ENCODE measurements at regions not wholly inside any gene's neighbourhood (a gene's known extent, or its start where the extent isn't known, plus 50 kb on each side); places are given as distances from the start of the nearest gene placed in this dataset.

- Histone ChIP-seq H3K4me3 (ENCODE audit: insufficient read depth, low read depth, low read length) (no peak overlapping the region), H3K4me2 (ENCODE audit: low read length) (no peak overlapping the region), H3K79me2 (ENCODE audit: insufficient read depth, low read length) (no peaks in the 10 kb centered on the region), H4K20me1 (ENCODE audit: insufficient read depth, low read length) (no peaks in the 10 kb centered on the region), H3K27ac (ENCODE audit: low read depth, low read length) (no peak overlapping the region), H3K4me1 (ENCODE audit: insufficient read depth, low read length) (no peaks in the 10 kb centered on the region), H2AFZ (ENCODE audit: low read depth, low read length) (no peak overlapping the region), H3K36me3 (ENCODE audit: insufficient read depth, low read length) (no peaks in the 10 kb centered on the region), H3K9ac (ENCODE audit: low read length) (no peak overlapping the region), H3K9me3 (ENCODE audit: insufficient read depth, low read depth, low read length) (no peaks in the 10 kb centered on the region), H3K27me3 (ENCODE audit: insufficient read depth, low read length) (no peaks in the 10 kb centered on the region)
- Mint-ChIP-seq H3K27me3 (ENCODE audit: low read depth, unreplicated experiment) (peaks cover 56% of the 10 kb centered on the region), H3K9me3 (ENCODE audit: unreplicated experiment) (peaks cover 5% of the 10 kb centered on the region), H3K36me3 (ENCODE audit: low read depth, unreplicated experiment) (no peaks in the 10 kb centered on the region), H3K4me1 (ENCODE audit: low read depth, unreplicated experiment) (no peaks in the 10 kb centered on the region), H3K27ac (ENCODE audit: unreplicated experiment) (no peak overlapping the region), H3K4me3 (ENCODE audit: unreplicated experiment) (no peak overlapping the region)
- FAIRE-seq, result no peak
- TF ChIP-seq EZH2 (IDR thresholded peaks at IDR 0.05; ENCODE audit: insufficient read depth, low read length) (no peak), CTCF (IDR thresholded peaks at IDR 0.05; ENCODE audit: insufficient read depth, low read depth, low read length) (no peak)
- no peak for DNase-seq (ENCODE audit: low read depth)
Observed at GRCh38 chr16:9677301-9677653, 505.0 kb downstream of the GRIN2A start.

GRCh38 chr16:9679213-9679767 lies 502.9 kb downstream of the GRIN2A start:
- Histone ChIP-seq H3K4me2 (ENCODE audit: low read length) (no peak overlapping the region), H3K79me2 (ENCODE audit: insufficient read depth, low read length) (no peaks in the 10 kb centered on the region), H3K27ac (ENCODE audit: low read depth, low read length) (no peak overlapping the region), H3K4me3 (ENCODE audit: insufficient read depth, low read depth, low read length) (no peak overlapping the region), H3K9me3 (ENCODE audit: insufficient read depth, low read depth, low read length) (no peaks in the 10 kb centered on the region), H3K36me3 (ENCODE audit: insufficient read depth, low read length) (no peaks in the 10 kb centered on the region), H3K27me3 (ENCODE audit: insufficient read depth, low read length) (no peaks in the 10 kb centered on the region), H4K20me1 (ENCODE audit: insufficient read depth, low read length) (no peaks in the 10 kb centered on the region), H2AFZ (ENCODE audit: low read depth, low read length) (no peak overlapping the region), H3K4me1 (ENCODE audit: insufficient read depth, low read length) (no peaks in the 10 kb centered on the region), H3K9ac (ENCODE audit: low read length) (no peak overlapping the region)
- Mint-ChIP-seq H3K36me3 (ENCODE audit: low read depth, unreplicated experiment) (no peaks in the 10 kb centered on the region), H3K4me1 (ENCODE audit: low read depth, unreplicated experiment) (no peaks in the 10 kb centered on the region), H3K27ac (ENCODE audit: unreplicated experiment) (no peak overlapping the region), H3K4me3 (ENCODE audit: unreplicated experiment) (no peak overlapping the region), H3K27me3 (ENCODE audit: low read depth, unreplicated experiment) (peaks cover 63% of the 10 kb centered on the region), H3K9me3 (ENCODE audit: unreplicated experiment) (peaks cover 8% of the 10 kb centered on the region)
- DNase-seq (ENCODE audit: low read depth) (no peak), FAIRE-seq (no peak)
- TF ChIP-seq CTCF (IDR thresholded peaks at IDR 0.05; ENCODE audit: insufficient read depth, low read depth, low read length), result no peak
- no peak for TF ChIP-seq EZH2 (IDR thresholded peaks at IDR 0.05; ENCODE audit: insufficient read depth, low read length)

GRCh38 chr16:9680019-9680655 lies 502.1 kb downstream of the GRIN2A start:
- Histone ChIP-seq H3K4me1 (ENCODE audit: insufficient read depth, low read length) (no peaks in the 10 kb centered on the region), H2AFZ (ENCODE audit: low read depth, low read length) (no peak overlapping the region), H3K79me2 (ENCODE audit: insufficient read depth, low read length) (no peaks in the 10 kb centered on the region), H3K36me3 (ENCODE audit: insufficient read depth, low read length) (no peaks in the 10 kb centered on the region), H3K4me3 (ENCODE audit: insufficient read depth, low read depth, low read length) (no peak overlapping the region), H3K27ac (ENCODE audit: low read depth, low read length) (no peak overlapping the region), H3K27me3 (ENCODE audit: insufficient read depth, low read length) (no peaks in the 10 kb centered on the region), H3K9me3 (ENCODE audit: insufficient read depth, low read depth, low read length) (no peaks in the 10 kb centered on the region), H3K4me2 (ENCODE audit: low read length) (no peak overlapping the region), H4K20me1 (ENCODE audit: insufficient read depth, low read length) (no peaks in the 10 kb centered on the region), H3K9ac (ENCODE audit: low read length) (no peak overlapping the region)
- TF ChIP-seq CTCF (IDR thresholded peaks at IDR 0.05; ENCODE audit: insufficient read depth, low read depth, low read length) (no peak), EZH2 (IDR thresholded peaks at IDR 0.05; ENCODE audit: insufficient read depth, low read length) (no peak)
- Mint-ChIP-seq H3K36me3 (ENCODE audit: low read depth, unreplicated experiment) (no peaks in the 10 kb centered on the region), H3K4me3 (ENCODE audit: unreplicated experiment) (no peak overlapping the region), H3K9me3 (ENCODE audit: unreplicated experiment) (peaks cover 6% of the 10 kb centered on the region), H3K4me1 (ENCODE audit: low read depth, unreplicated experiment) (no peaks in the 10 kb centered on the region), H3K27ac (ENCODE audit: unreplicated experiment) (no peak overlapping the region), H3K27me3 (ENCODE audit: low read depth, unreplicated experiment) (peaks cover 63% of the 10 kb centered on the region)
- DNase-seq (ENCODE audit: low read depth) (no peak), FAIRE-seq (no peak)
